Esophagus squamous epithelium (tissue), 4 donors: ENCODE measurements at regions not wholly inside any gene's neighbourhood (a gene's known extent, or its start where the extent isn't known, plus 50 kb on each side); places are given as distances from the start of the nearest gene placed in this dataset.

Experiments used
- POLR2A ChIP-seq, 4 donors: fragments of 450-650 bp; IDR thresholded peaks; one replicate each; pipeline ENCODE4 v1.6.1; 2017; ENCODE audit warnings: antibody characterized with exemption in 4 of 4, mild to moderate bottlenecking in 4 of 4, moderate library complexity in 3 of 4
- TF ChIP-seq, protein P1 (sequence below), 6 experiments: fragments of 450-650 bp in 4 of 6; fragments of 200-600 bp in 2 of 6; sonication (generic) in 2 of 6; IDR thresholded peaks; one replicate each; pipeline ENCODE4 v1.5.1; 2016 to 2019; ENCODE audit warnings: antibody characterized with exemption in 6 of 6, mild to moderate bottlenecking in 4 of 6, moderate library complexity in 4 of 6

DNA sequence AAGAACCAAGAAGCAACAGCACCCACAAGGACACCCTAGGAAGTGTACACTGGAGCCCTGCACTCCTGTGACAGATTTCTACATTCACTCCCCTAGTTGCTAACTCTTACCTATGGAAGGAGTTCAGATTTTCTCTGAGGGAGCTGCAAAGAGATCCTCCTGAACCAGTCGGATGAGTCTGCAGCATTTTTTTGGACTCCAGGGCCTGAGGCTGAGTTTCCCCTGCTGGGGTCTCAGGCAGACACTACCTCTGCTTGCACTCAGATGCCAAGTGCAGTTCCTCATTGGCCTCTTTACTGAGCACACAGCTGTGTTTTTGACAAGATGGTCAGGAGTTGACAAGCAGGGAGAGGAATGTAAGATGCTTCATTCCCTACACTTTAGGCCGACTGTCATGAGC is 153.2 kb upstream of the RBM19 start:
- TF ChIP-seq, protein P1, sequence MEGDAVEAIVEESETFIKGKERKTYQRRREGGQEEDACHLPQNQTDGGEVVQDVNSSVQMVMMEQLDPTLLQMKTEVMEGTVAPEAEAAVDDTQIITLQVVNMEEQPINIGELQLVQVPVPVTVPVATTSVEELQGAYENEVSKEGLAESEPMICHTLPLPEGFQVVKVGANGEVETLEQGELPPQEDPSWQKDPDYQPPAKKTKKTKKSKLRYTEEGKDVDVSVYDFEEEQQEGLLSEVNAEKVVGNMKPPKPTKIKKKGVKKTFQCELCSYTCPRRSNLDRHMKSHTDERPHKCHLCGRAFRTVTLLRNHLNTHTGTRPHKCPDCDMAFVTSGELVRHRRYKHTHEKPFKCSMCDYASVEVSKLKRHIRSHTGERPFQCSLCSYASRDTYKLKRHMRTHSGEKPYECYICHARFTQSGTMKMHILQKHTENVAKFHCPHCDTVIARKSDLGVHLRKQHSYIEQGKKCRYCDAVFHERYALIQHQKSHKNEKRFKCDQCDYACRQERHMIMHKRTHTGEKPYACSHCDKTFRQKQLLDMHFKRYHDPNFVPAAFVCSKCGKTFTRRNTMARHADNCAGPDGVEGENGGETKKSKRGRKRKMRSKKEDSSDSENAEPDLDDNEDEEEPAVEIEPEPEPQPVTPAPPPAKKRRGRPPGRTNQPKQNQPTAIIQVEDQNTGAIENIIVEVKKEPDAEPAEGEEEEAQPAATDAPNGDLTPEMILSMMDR (IDR thresholded peaks at IDR 0.05): no peak
- no peak for TF ChIP-seq POLR2A (IDR thresholded peaks at IDR 0.05)
